Karpas-422 (cell line): ENCODE measurements at regions not wholly inside any gene's neighbourhood (a gene's known extent, or its start where the extent isn't known, plus 50 kb on each side); places are given as distances from the start of the nearest gene placed in this dataset.

Experiments
- DNase-seq: peaks from one replicate; pipeline ENCODE4 v3.0.0-alpha.2; 2015
- H2AFZ ChIP-seq: fragments of 200-600 bp; sonication (generic); 2 replicates; pipeline ENCODE4 v1.6.1; 2014; ENCODE audit warnings: antibody characterized with exemption, low read length, mixed read lengths
- H3K27ac ChIP-seq: fragments of 200-600 bp; sonication (generic); 2 replicates; pipeline ENCODE4 v1.5.1; 2014; ENCODE audit warnings: mild to moderate bottlenecking, low read length, moderate library complexity
- H3K27me3 ChIP-seq: fragments of 200-600 bp; sonication (generic); 2 replicates; pipeline ENCODE4 v1.6.1; 2014; ENCODE audit warnings: low read length, mixed read lengths
- H3K36me3 ChIP-seq: fragments of 200-600 bp; sonication (generic); 2 replicates; pipeline ENCODE4 v1.6.1; 2014; ENCODE audit warnings: low read length, mixed read lengths; ENCODE audit not compliant: insufficient read depth
- H3K4me1 ChIP-seq: fragments of 200-600 bp; sonication (generic); 2 replicates; pipeline ENCODE4 v1.6.1; 2014; ENCODE audit warnings: mild to moderate bottlenecking, low read length, mixed read lengths
- H3K4me2 ChIP-seq: fragments of 200-600 bp; sonication (generic); 2 replicates; pipeline ENCODE4 v1.6.1; 2014; ENCODE audit warnings: low read length, low read depth, mild to moderate bottlenecking; ENCODE audit not compliant: poor library complexity, severe bottlenecking
- H3K4me3 ChIP-seq: fragments of 200-600 bp; sonication (generic); 2 replicates; pipeline ENCODE4 v1.5.1; 2014; ENCODE audit warnings: mild to moderate bottlenecking, antibody characterized with exemption, low read length, mixed read lengths
- H3K79me2 ChIP-seq: fragments of 200-600 bp; sonication (generic); 2 replicates; pipeline ENCODE4 v1.6.1; 2014; ENCODE audit warnings: mild to moderate bottlenecking, low read length, mixed read lengths
- H3K9ac ChIP-seq: fragments of 200-600 bp; sonication (generic); 2 replicates; pipeline ENCODE4 v1.6.0; 2014; ENCODE audit warnings: low read length
- H3K9me2 ChIP-seq: fragments of 200-600 bp; sonication (generic), shearing (Covaris generic); replicated peaks from 2 replicates; pipeline ENCODE4 v1.6.0; 2014; ENCODE audit warnings: mild to moderate bottlenecking, low read length, moderate library complexity; ENCODE audit not compliant: insufficient read depth
- H3K9me3 ChIP-seq: fragments of 300-700, 200-600 bp; sonication (generic); 2 replicates; pipeline ENCODE4 v1.6.1; 2014; ENCODE audit warnings: low read length, mixed read lengths
- H4K20me1 ChIP-seq: fragments of 200-600 bp; sonication (generic); 2 replicates; pipeline ENCODE4 v1.6.1; 2014; ENCODE audit warnings: mild to moderate bottlenecking, antibody characterized with exemption, low read length, low read depth; ENCODE audit not compliant: insufficient read depth

DNA sequence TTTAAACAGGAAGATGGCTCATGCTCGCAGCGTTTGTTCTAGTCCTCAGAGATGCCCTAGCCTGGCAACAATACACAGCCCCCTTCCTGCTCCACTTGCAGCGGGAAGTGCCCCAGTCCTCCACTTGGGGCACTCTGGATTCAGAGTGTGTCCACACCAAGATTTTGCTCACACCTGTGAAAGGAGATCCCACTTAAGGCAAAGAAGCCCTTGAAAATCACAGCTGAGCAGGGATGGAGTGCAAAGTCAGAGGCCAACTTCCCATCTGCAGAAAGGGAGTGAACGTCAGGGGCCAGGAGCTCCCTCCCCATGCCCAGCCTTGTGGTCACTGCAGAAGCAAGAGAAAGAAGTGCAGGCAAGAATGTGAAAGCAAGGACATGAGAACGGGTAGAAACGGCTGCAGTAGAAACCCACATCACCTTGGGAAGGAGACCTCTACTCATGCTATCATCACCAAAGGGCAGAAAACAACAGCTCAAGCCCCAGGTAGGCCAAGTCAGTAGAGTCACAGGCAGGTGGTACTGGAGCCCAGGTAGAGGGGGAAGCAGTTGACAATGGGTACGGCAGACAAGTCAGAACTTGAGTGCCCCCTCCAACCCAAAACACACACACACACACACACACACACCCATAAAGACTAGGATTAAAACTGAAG lies 157.4 kb downstream of the BUD13 start:
- Histone ChIP-seq H3K9me3 (no peaks in the 10 kb centered on the region), H4K20me1 (no peaks in the 10 kb centered on the region), H2AFZ (no peak overlapping the region), H3K27ac (no peak overlapping the region), H3K4me2 (no peak overlapping the region), H3K79me2 (no peaks in the 10 kb centered on the region), H3K27me3 (no peaks in the 10 kb centered on the region), H3K9ac (no peak overlapping the region), H3K4me3 (no peak overlapping the region), H3K36me3 (no peaks in the 10 kb centered on the region), H3K4me1 (no peaks in the 10 kb centered on the region), H3K9me2 (no peaks in the 10 kb centered on the region)
- DNase-seq = no peak

DNA sequence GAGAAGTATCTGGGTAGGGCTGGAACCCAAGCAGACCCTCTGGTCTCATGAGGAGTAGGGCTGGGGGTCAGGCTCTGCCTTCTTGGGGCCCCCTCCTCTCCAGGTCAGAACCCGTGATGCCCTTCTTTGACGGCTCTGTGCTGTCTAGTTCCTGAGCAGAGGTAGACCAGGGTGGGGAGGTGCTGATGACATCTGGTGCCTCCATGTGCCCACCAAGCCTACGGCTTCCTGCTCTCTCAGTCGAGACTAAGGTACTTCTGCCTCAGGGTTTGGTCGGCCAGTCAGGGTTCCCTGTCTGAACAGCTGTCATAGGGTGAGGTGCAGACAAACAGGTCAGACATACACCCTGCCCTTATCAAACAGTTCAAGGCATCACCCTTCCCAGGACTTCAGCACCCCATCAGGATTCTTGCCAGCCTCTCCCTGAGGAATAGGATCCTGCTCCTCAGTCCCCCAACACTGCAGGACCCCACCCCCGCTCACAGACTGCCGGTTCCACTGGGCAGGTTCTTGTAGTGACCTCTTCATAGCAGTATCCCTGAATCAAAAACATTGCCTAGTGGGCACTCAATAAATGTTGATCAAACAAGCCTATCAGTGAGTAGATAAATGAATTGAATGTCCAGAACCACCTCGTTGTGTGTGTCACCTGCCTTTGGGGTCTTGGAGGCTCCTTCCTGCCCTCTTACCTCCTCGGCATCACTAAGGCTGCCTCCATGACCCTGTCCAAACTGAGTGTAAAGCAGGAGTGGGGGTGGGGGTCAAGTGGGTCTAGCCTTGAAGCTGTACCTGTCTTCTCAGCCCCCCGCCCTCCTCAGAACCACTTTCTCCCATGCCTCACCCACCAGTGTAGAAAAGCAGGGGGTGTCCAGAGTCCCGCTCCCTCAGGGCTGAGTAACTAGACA lies 158.2 kb downstream of the BUD13 start:
- H3K4me2 ChIP-seq = no peak overlapping the region

DNA sequence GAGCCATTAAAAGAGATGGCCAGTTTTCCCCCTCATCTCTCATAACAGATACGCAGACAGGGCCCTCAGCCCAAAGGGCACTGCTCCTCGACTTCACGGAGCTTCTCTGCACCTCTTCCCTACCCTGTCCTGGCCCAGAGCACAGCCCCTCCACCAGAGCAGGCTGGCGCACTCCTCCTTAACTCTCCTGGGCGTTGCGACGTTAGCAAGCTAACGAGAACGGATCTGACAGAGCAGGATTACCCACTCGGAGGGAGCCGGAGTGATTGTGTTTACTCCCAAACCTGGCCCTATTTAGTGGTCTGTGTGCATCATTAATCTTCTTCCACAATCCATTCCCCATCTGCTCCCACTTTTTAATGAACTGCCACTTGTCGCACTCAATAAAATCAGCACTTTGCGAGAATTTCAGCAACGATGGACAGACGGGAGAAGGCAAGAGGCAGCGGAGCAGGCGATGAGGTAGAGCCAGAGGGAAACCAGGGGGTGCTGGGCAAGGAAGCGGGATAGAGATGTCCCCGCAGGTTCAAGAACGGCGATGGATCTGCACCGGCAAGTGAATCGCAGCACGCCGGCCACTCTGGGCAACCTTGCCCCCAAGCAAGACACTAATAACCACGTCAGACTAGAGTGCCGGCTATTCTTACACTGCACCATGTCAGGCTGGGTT lies 159.4 kb downstream of the BUD13 start:
- no peak for DNase-seq
- Histone ChIP-seq H4K20me1 (no peaks in the 10 kb centered on the region), H3K9ac (no peak overlapping the region), H3K4me1 (no peaks in the 10 kb centered on the region), H3K27me3 (no peaks in the 10 kb centered on the region), H3K27ac (no peak overlapping the region), H3K36me3 (no peaks in the 10 kb centered on the region), H2AFZ (no peak overlapping the region), H3K9me3 (no peaks in the 10 kb centered on the region), H3K4me3 (no peak overlapping the region), H3K79me2 (no peaks in the 10 kb centered on the region), H3K4me2 (no peak overlapping the region), H3K9me2 (no peaks in the 10 kb centered on the region)

More for the DNA sequence above, 158.2 kb downstream of the BUD13 start:
- Histone ChIP-seq H3K9ac (no peak overlapping the region), H3K27me3 (no peaks in the 10 kb centered on the region), H3K4me1 (no peaks in the 10 kb centered on the region), H3K79me2 (no peaks in the 10 kb centered on the region), H3K9me2 (no peaks in the 10 kb centered on the region), H2AFZ (no peak overlapping the region), H3K27ac (no peak overlapping the region), H3K9me3 (no peaks in the 10 kb centered on the region), H3K4me3 (no peak overlapping the region), H4K20me1 (no peaks in the 10 kb centered on the region), H3K36me3 (no peaks in the 10 kb centered on the region)
- DNase-seq = no peak

DNA sequence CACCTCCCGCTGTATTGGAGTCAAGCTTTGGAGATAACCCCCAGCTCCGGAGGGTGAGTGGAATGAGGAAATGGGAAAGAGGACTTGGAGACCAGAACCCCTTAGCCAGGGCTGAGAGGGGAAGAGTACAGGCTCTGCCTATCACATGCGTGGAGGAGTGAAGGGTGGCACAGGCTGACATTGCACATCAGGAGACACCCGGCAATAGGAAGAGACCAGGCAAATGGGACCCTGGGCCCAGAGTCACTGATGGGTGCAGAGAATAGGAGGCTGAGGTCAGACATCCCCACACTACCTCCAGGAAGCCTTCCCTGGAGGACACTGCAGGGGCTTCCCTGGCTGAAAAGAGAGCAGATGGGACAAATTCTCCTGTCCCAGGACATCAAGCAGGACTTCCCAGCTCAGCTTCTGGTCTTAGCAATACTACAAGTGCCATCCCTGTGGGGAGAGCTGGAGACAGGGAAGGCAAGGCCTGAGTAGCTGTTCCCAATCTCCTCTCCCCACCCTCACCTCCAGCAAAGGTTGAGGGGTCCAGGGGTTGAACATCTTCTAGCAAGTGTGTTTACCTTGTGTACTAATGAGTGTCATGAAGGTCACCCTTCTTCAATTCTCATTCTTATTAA lies 160.7 kb downstream of the BUD13 start:
- Histone ChIP-seq H3K27me3 (no peaks in the 10 kb centered on the region), H3K79me2 (no peaks in the 10 kb centered on the region), H4K20me1 (no peaks in the 10 kb centered on the region), H3K27ac (no peak overlapping the region), H2AFZ (no peak overlapping the region), H3K9me2 (no peaks in the 10 kb centered on the region), H3K36me3 (no peaks in the 10 kb centered on the region), H3K4me1 (no peaks in the 10 kb centered on the region), H3K9me3 (no peaks in the 10 kb centered on the region), H3K4me2 (no peak overlapping the region), H3K4me3 (no peak overlapping the region), H3K9ac (no peak overlapping the region)
- DNase-seq = no peak

DNA sequence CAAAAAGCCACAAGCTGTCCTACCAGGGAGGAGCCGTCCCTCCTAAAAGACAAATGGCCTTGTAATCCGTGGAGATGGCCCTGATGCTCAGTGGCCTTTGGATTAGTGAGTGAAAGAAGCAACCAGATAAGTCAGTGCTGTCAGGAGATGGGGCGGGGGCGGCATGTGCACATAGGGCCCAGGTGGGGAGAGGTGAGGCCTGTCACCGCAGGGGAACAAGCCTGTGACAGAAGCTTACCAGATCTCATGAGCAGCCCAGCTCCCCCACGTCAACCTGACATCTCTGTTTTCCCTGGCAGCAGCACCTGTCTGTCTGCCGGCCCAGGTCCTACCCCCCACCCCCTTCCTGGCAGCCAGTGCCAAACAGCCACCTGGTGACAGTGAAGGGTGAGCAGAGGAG lies 162.6 kb downstream of the BUD13 start:
- no peaks in the 10 kb centered on the region for H3K79me2 ChIP-seq
- no peak overlapping the region for H2AFZ ChIP-seq
- H3K9me3 ChIP-seq = no peaks in the 10 kb centered on the region
- H3K4me1 ChIP-seq = no peaks in the 10 kb centered on the region
- no peaks in the 10 kb centered on the region for H3K36me3 ChIP-seq
- H3K4me3 ChIP-seq = no peak overlapping the region
- H3K9ac ChIP-seq = no peak overlapping the region
- DNase-seq = no peak
- no peak overlapping the region for H3K4me2 ChIP-seq
- no peaks in the 10 kb centered on the region for H3K9me2 ChIP-seq
- no peaks in the 10 kb centered on the region for H3K27me3 ChIP-seq
- no peak overlapping the region for H3K27ac ChIP-seq
- no peaks in the 10 kb centered on the region for H4K20me1 ChIP-seq

DNA sequence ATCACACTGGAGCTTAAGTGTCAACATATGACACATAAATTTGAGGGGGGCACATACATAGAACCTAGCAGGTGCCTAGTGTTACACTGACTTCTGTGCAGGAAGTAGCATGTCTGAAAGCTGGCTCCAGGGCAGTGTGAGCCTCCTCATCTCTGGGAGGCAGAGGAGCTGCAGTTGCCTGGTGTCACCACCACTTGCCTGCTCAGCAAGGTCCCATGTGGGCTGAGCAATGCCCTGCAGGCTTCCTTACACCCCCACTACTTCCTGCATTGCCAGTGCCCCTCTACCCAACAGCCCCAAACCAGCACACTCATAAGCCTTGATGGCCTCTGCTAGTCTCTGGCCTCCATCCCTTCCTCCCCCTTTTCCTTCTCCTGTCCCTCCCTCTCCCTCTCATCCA lies 165.8 kb downstream of the BUD13 start:
- DNase-seq = no peak
- Histone ChIP-seq H2AFZ (no peak overlapping the region), H3K9me2 (no peaks in the 10 kb centered on the region), H3K4me2 (no peak overlapping the region), H4K20me1 (no peaks in the 10 kb centered on the region), H3K9me3 (no peaks in the 10 kb centered on the region), H3K27ac (no peak overlapping the region), H3K4me1 (no peaks in the 10 kb centered on the region), H3K36me3 (no peaks in the 10 kb centered on the region), H3K9ac (no peak overlapping the region), H3K27me3 (no peaks in the 10 kb centered on the region), H3K79me2 (no peaks in the 10 kb centered on the region), H3K4me3 (no peak overlapping the region)

DNA sequence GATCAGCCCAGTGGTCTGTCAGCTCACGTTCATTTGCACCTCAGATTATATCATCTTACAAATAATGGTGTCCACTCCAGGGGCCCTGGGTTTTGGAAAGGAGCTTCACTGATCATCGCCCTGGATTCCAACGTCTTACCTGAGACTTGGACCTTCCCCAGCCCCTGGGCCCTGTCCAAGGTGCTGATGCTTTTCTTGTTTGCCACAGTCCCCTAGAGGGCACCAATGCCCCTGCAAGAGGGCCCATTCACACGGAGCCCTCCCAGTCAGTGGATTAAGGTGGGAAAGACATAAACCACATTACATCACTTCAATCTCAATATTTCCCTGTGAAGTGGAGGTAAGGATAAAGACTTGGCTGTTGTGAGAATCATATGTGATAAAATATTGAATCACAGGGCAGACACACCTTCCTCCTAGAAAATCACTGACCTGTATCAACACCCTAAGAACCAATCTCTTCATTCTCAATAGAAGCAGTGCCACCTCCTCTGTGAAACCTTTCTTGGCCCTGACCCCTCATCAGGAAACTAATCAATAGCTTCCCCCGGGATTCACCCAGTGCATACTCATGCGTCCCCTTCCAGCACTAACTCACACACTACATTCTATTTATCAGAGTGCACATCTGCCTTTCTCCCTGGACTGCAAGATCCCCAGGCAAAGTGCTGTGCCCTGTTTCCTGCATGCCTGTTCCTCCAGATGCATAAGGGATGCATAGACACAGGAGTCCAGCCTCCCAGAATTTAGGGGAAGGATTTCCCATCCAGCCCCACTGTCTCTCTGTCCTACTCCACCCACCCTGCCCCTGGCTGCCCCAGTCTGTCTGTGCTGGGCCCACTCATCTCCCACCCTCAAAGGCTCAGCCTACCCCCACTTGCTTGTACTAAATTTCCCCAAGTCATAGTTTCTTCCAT lies 167.0 kb downstream of the BUD13 start:
- Histone ChIP-seq H3K9ac (no peak overlapping the region), H3K36me3 (no peaks in the 10 kb centered on the region), H3K9me3 (no peaks in the 10 kb centered on the region), H3K27me3 (no peaks in the 10 kb centered on the region), H3K4me3 (no peak overlapping the region), H3K79me2 (no peaks in the 10 kb centered on the region), H3K4me1 (no peaks in the 10 kb centered on the region), H3K27ac (no peak overlapping the region), H4K20me1 (no peaks in the 10 kb centered on the region), H2AFZ (no peak overlapping the region), H3K9me2 (no peaks in the 10 kb centered on the region), H3K4me2 (no peak overlapping the region)
- peak; percentile 77 for DNase-seq
